ENCODE measurements at regions not wholly inside any gene's neighbourhood (a gene's known extent, or its start where the extent isn't known, plus 50 kb on each side); places are given as distances from the start of the nearest gene placed in this dataset.

DNA sequence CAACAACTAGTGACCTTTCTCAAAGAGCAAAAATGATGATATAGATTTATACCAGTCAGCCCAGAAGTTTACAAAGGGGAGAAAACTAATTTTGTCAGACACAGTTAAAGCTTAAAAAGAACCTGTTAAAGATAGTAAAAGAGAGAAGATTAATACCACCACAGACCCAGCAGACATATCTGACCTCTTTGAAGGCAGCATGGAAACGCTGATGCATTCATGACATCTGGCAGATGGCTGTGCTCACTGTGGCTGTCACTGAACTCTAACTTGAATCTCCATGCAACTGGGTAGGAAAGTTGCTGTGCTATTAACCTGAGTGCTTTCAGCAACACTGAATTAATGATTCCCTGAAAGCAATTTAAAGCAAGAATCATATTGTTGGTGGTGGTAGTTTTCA lies 159.8 kb upstream of the PRDM1 start:
- Histone ChIP-seq H3K4me2 (ENCODE audit: insufficient read depth, low read length) (no peak overlapping the region), H3K4me3 (replicated peaks in 1 of 3; ENCODE audit: insufficient read depth in 1 of 3, low read depth in 1 of 3, low read length in 3 of 3) (no peak overlapping the region), H4K20me1 (replicated peaks; ENCODE audit: control insufficient read depth, extremely low read depth, insufficient read depth, low read length) (no peaks in the 10 kb centered on the region), H3K27me3 (ENCODE audit: control insufficient read depth in 2 of 2, insufficient read depth in 2 of 2, low read length in 2 of 2) (no peaks in the 10 kb centered on the region), H3K79me2 (ENCODE audit: control insufficient read depth, insufficient read depth, low read length) (no peaks in the 10 kb centered on the region), H3K9ac (replicated peaks; ENCODE audit: extremely low read depth, insufficient read depth, low read length) (no peak overlapping the region), H3K9me3 (replicated peaks; ENCODE audit: control insufficient read depth, insufficient read depth, low read length) (no peaks in the 10 kb centered on the region), H3K27ac (ENCODE audit: insufficient read depth, low read depth, low read length) (no peak overlapping the region), H2AFZ (ENCODE audit: low read depth, low read length) (no peak overlapping the region), H3K4me1 (ENCODE audit: control insufficient read depth, extremely low read depth, insufficient read depth, low read length) (no peaks in the 10 kb centered on the region), H3K9me1 (replicated peaks; ENCODE audit: control insufficient read depth, extremely low read depth, insufficient read depth, low read length) (no peaks in the 10 kb centered on the region), H3K36me3 (ENCODE audit: control insufficient read depth in 2 of 2, extremely low read depth in 1 of 2, insufficient read depth in 2 of 2, low read length in 2 of 2) (no peaks in the 10 kb centered on the region)
- FAIRE-seq, result no peak
- BruUV-seq (replicated peaks), result no TSS peak
- DNase-seq (ENCODE audit: low read depth, low spot score), result no peak
- ChIA-PET CTCF (no interaction called here), POLR2A (no interaction called here)
- intact Hi-C loops (cut with micrococcal nuclease), result no loop called here
- TF ChIP-seq JUN (IDR thresholded peaks at IDR 0.05; ENCODE audit: borderline replicate concordance, insufficient read depth, insufficient read length, low read depth) (no peak), GATA2 (IDR thresholded peaks at IDR 0.05; ENCODE audit: insufficient read depth, insufficient read length, low read depth, low read length) (no peak), POLR2A (IDR thresholded peaks at IDR 0.05; ENCODE audit: low read depth, low read length) (no peak), FOS (IDR thresholded peaks at IDR 0.05; ENCODE audit: borderline replicate concordance, insufficient read depth, low read length) (no peak), EZH2 (IDR thresholded peaks at IDR 0.05; ENCODE audit: borderline replicate concordance, low read depth, low read length, severe bottlenecking) (no peak), MYC (IDR thresholded peaks at IDR 0.05; ENCODE audit: low read depth, low read length) (no peak), POLR2AphosphoS5 (IDR thresholded peaks at IDR 0.05; ENCODE audit: insufficient read depth, low read depth, low read length) (no peak)
- TF ChIP-seq, protein P1, sequence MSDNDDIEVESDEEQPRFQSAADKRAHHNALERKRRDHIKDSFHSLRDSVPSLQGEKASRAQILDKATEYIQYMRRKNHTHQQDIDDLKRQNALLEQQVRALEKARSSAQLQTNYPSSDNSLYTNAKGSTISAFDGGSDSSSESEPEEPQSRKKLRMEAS (IDR thresholded peaks at IDR 0.05; ENCODE audit: insufficient read depth, insufficient read length), result no peak
- TF ChIP-seq, protein P2, sequence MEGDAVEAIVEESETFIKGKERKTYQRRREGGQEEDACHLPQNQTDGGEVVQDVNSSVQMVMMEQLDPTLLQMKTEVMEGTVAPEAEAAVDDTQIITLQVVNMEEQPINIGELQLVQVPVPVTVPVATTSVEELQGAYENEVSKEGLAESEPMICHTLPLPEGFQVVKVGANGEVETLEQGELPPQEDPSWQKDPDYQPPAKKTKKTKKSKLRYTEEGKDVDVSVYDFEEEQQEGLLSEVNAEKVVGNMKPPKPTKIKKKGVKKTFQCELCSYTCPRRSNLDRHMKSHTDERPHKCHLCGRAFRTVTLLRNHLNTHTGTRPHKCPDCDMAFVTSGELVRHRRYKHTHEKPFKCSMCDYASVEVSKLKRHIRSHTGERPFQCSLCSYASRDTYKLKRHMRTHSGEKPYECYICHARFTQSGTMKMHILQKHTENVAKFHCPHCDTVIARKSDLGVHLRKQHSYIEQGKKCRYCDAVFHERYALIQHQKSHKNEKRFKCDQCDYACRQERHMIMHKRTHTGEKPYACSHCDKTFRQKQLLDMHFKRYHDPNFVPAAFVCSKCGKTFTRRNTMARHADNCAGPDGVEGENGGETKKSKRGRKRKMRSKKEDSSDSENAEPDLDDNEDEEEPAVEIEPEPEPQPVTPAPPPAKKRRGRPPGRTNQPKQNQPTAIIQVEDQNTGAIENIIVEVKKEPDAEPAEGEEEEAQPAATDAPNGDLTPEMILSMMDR (IDR thresholded peaks at IDR 0.05; ENCODE audit: extremely low read depth in 1 of 2, insufficient read depth in 1 of 2, low read depth in 1 of 2, low read length in 2 of 2), result no peak
- dilution Hi-C loops (cut with MboI; ENCODE audit: extremely low pct_ligation_motif_present, low sequenced_read_pairs), result no loop called here
